IPS-NIHi7 (cell line): ENCODE measurements at regions not wholly inside any gene's neighbourhood (a gene's known extent, or its start where the extent isn't known, plus 50 kb on each side); places are given as distances from the start of the nearest gene placed in this dataset.
A peak's percentile ranks its signal among the peaks of the same experiment; 100 is the strongest.
"Not testable (repeated sequence)": the region's sequence is repeated elsewhere in the genome, so short reads cannot be mapped to it uniquely, and the experiment has no call there.

Experiments used
- DNase-seq: peaks from one replicate; pipeline ENCODE4 v3.0.0; 2012; ENCODE audit warnings: mixed read lengths; ENCODE audit errors: extremely low spot score

DNA sequence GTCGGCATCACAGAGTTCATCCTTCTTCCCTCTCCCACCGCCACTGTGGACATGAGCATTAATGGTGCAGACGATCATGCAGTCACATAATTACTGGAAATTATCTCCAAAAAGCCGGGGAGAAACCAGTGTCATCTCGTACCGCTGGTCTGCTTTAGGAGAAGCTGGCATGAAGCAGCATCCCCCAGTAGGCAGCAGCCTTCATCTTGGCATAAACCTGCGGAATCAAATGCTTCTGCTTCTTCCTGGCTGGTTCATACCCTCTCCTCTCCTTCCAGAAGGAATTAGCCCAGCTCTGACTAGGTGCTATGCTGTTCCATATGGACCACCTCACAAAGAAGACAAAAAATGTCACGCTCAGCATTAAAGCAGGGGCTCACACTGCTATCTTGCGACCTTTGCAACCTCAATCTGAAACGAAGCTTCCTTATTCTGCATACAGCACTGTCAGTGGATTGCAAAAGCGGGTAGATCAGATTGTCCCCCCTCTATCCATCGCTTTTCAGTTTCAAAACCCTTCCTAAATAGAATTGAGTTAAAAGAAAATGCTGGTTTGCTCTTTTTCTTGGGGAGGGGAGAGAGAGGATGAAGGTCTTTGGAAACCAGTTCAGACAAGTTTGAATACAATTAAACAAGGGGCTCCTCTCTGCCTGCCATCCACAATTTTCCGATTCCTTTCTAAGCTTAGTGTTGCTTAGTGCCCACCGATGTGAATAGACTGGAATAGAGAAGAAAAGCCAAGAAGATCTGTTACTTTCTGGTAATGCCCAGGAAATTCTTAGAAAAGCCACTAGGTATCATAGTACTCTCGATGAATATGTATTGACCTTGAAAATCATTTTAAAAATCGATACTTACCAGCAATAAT is 212.1 kb upstream of the ZNF521 start:
- DNase-seq, result no peak

DNA sequence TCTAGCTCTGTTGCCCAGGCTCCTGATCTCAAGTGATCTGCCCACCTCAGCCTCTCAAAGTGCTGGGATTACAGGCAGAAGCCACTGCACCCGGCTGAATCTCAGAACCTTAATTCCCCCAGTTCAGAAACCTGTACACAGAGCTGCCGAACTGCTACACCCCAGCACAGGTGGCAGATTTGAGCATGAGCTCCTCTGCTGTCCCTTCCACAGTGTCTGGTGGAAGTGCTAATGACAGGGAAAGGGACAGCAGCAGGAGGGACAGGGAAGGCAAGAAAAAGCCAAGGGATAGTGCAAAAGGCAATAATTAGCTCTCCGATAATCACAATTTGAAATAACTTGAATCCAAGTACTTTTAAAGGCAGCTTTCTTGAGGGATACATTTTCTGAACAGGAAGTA is 211.4 kb upstream of the ZNF521 start:
- no peak for DNase-seq

DNA sequence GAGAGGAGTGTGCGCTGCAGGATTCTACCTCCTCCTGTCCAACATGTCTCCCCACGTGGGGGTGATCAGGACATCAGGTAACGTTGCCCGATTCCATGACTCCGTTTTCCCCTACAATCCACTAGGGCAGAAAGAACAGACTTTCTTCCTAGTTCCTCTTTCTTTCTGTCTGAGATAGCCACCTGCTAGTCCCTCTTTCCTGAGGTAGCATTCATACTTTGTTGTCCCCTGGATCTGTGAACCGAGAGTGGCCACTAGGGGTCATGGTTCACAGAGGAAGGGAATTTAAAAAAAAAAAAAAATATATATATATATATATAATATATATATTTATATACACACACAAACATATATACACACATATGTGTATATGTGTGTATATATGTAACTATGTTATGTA is 210.0 kb upstream of the ZNF521 start:
- peak; percentile 49 for DNase-seq

DNA sequence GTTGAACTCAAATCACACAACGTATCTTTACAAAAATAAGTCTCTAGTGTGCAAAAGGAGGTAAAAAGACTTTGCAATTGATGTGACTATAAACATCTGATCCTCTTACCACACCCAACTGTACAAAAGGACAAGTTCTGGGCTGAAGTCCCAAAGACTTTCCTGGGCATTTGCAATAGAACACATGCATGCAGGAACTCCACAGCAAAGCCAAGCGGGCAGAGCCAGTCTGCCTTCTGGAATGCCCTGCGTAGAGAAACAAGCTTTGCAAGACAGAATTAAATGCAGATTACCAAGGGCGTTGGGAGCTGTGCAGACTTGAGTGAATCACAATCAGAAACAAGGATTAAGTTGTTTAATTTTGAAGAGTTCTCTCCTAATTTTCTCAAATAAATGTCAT is 208.4 kb upstream of the ZNF521 start:
- no peak for DNase-seq

DNA sequence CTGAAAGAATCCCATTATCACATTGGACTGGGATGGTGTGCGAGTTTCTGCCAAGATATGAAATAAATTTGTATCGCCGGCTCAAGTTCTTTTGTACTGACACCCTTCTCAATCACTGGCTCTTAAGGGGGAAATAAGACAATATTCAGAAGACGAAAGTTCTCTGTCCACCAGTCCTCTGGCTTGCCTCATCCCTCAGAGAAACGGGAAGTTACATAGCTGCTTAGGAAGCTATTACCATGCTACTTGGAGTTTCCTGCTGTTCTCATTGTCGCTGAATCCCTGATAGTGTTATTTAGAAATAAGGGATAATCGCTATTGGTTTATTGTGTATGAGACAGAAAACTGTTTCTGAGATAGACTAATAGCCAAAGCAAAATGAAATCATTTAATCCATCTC is 205.0 kb upstream of the ZNF521 start:
- no peak for DNase-seq

DNA sequence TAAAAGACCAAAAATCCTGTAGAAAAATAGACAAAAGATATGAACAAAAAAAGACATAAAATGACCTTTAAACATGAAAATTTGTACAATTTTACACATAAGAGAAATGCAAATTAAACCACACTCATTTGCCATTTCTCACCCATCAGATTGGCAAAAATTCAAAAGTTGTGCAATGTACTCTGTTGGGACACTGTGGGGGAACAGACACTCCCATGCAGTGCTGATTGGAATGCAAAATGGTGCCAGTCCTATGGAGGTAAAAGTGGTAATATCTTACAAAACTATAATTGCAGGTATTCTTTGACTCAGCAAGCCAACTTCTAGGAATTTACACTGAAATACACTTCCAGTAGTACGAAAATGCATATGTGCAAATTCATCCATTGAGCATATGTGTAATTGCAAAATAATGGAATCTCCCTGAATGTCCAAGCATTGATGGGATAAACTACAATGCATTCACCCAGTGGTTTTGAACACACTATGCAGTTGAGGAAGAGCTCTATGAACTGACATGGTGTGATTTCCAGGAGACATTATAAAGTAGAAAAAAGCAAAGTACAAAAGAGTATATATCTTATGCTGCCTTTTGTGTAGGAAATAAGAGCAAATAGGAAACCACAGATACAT is 201.8 kb upstream of the ZNF521 start:
- DNase-seq, result no peak

DNA sequence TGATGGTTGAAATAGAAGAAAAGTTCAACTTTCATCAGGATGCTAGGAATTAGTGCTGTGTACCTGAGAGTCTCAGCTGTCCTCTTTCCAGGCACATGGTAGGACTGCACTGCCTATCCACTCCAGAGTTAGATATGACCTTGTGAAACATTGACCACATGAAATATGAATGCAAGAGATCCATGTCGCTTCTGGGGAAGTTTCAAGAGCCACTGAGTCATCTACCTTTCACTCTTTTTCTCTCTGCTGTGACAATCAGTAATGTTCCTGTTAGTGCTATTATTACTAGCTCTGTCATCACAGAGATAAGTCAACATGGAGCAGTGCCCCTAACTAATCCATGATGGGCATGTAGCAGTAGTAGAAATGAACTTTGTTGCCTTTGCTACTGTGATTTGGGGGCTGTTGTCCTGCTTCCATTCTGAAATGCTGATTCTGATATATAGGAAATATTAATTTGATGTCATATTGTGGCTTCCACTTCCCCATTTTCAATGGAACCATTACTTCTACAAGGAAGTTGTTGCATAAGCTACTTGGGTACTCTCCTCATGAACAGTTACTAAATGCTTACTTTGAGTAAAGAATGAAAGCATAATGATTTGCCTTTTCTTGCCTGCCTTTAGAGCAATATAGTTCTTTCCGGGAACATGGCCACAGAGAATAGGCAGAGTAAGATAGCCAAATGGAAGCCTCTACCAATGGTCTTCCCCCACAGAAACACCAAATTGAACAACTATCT is 192.8 kb upstream of the ZNF521 start:
- DNase-seq, result no peak

DNA sequence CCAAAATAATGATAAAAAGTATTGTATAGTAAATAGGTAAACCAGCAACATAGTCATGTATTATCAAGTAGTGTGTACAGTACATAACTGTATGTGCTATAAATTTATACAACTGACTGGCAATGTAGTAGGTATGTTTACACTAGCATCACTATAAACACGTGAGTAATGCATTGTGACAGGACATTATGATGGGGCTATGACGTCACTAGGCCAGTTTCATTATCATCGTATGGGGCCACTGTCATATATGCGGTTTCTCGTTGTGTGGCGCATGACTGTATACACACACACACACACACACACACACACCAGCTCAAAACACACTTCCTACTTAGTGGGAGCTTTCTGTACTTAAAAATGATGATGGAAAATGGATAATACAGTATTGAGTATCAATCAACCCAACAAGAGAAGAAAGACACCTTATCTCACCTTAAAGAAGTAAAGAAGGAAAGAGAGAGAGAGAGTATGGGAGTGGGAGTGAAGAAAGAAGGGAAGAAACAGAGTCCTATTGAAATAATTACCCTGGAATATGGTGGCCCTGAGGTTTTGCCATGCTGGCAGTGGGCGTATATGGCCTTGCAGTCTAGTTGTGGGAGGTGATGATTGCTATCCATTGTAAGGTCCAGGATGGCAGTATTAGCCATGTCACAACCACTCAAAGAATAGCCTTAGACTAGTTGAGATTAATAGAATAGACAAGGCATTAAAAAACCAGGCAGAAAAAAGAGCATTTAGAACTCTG is 186.4 kb upstream of the ZNF521 start:
- no peak for DNase-seq

DNA sequence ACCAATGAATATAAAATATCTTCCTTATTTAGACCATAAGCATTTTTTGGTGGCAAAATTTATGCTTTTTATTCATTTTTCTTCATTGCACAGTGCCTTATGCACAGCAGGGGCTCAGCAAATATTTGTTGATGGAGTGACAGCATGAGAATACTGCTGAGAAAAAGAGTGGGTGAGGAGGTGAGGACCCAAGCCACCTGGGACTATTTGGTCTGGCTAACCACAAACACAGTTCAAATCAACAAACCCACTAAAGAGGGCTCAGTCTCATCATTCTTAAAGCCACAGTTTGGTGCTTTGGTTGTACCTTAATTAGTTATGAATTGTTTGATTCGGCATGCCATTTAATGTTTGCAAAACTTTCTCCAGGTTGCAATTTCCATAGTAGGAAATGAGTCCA is 183.5 kb upstream of the ZNF521 start:
- DNase-seq, result no peak

DNA sequence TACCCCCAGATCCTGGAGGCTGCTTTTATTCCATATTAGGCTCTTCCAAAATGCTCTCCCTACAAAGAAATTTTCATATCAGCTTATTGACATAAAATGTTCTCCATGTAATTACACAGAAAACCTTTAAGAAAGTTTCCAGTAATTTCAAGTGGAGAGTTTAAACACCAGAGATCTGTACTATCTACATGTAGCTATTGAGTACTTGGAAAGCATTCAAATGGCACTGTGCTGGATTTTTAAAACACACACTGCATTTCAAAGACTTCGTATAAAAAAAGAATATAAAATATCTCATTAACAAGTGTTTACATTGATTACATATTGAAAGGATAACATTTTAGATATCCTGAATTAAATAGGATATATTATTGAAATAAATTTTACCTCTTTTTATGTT is 182.4 kb upstream of the ZNF521 start:
- no peak for DNase-seq

DNA sequence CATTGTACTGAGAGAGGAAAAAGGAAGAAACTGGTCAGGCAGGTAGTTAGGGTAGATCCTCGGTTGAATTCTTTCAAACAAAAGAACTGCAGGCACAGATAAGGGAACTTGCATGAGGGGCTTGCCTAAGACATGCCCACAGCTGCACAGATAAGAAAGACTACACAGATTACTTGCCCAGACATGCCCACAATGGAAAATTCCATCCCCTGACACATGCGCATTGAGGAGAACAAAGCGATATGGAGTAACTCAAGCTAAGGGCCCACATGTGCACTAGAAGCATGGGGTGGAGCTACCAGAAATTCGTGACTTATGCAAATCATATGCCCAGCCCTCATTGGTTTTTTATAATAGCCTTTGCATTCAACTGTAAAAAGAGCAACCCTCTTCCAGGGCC is 181.3 kb upstream of the ZNF521 start:
- DNase-seq, result no peak

DNA sequence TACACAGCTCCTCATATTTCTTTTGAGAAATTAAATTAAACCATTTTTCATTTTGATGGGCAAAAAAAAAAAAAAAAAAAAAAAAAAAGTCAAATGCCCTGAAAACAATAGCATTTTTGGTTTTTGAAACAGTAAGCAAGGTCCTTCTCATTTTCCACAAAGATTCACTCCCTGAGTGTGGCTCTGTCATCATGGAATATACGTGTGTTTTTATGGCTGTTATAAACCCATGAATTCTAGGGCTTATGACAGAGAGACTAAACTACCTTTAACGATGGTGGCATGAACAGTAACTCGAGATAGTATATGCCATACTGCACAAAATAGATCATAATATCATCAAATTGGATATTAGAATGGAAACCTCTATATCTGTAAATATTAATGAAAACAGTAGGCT is 179.2 kb upstream of the ZNF521 start:
- no peak for DNase-seq

DNA sequence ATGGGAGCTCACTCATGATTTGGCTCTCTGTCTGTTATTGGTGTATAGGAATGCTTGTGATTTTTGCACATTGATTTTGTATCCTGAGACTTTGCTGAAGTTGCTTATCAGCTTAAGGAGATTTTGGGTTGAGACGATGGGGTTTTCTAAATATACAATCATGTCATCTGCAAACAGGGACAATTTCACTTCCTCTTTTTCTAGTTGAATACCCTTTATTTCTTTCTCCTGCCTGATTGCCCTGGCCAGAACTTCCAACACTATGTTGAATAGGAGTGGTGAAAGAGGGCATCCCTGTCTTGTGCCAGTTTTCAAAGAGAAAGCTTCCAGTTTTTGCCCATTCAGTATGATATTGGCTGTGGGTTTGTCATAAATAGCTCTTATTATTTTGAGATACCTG is 173.8 kb upstream of the ZNF521 start:
- DNase-seq, result not testable (repeated sequence)

DNA sequence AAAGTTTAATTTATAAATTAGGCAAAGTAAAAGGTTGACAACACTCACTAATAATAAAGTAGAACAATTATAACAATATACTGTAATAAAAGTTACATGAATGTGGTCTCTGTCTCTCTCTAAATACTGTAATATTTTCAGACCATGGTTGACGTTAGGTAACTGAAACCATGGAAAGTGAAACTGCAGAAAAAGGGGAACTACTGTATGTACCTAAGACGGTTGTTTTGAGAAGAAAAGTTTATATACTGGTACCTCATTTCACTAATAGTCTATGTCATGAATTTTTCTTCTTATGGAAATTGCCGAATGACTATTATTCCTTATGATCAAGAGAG is 166.7 kb upstream of the ZNF521 start:
- DNase-seq, result no peak

DNA sequence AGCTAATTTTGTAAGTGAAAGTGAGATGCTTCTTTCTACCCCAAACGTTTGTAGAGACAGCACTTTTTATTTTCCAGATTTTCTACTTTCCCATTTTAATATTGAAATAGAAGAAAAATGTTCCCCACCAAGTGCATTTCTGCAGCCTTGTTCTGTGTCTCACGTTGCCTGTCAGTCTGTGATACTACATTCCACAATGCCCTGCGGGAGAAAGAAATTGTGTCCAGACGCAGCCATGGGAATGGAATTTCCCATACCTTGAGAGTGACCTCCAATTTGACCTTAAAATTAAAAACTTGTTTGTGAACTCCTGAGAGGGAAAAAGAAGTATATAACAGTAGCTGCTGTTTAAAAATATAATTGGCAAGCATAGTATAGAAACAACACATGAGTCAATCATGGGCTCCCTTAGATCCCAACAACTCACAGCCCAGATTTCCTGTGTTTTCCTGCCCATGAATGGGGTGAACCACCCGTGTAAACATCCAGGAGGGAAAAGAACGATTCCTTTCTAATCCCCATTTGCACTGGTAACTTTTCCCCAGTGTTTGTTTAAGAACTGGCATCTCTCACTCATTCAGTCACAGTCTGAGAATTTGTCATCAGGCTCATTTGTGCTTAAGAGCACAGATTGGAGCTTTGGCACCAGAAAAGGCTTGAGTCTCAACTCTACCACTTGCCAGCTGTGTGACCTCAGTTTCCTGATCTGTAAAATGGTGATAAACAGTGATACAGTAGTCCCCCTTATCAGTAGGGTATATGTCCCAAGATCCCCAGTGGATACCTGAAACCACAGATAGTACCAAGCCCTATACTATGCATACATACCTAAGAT is 166.1 kb upstream of the ZNF521 start:
- DNase-seq, result no peak

DNA sequence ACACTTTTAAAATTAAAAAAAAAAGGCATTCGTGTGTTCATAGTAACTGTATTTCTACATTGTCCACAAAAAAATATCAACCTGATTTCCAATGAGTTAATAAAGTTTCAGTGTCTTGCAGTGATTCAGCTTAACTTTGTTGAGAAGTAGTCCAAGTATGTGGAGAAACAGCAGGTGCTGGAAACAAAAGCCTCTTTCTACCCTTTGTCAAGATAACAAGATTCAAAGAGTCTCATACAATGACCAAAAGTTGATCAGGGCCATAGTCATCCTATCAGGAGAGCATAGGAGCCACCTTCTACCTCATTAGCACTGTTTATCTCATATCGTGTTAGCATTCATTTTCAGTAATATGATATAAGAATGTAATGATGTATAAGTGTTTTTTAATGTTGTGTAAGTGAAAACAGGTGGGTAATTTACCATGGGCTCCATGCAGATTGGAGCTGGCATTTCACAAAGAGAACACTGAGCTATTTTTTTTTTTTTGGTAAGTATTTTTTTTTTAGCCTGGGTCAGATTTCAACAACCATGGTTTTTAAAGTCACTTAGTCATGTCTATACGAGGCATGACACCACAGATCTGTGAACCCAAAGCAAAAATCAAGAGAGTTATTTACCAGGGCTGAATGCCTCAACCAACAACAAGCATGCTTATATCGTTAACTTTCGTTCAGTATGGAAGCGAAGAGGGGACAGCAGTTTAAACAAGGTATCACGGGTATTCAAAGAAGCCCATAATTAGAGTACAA is 165.0 kb upstream of the ZNF521 start:
- no peak for DNase-seq

DNA sequence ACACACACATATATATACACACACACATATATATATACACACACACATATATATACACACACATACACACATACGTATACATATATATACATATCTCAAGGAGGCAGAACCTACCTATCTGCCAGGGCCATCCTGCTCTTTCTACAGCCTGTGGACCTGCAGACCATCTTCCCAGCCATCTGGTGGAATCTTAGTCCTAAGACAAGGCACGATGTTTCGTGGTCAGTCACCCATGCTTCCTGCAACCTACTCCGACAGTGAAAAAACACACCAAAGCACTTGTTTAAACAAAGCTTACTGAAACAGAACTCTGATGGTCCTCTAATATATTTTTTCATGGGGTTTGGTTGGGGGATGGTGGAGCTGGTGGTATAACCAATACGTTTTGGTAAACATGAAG is 164.2 kb upstream of the ZNF521 start:
- no peak for DNase-seq

DNA sequence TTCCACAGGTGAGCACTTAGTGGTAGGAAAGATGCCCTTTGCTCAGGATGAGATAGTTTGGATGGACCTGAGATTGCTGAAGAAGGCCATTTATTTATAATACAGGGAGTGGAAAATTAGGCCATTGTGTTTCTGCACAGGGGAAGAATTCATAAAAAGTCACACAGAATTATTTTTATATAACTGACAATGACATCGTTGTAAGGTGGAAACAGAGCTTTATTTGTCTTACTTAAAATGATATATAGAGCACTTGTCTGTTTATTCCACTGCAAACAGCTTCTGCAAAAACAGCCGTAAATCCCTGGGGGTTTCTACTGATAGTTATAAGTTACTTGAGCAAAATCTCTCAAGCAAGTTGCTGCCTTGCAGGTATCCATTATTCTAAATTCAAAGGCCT is 158.1 kb upstream of the ZNF521 start:
- no peak for DNase-seq

DNA sequence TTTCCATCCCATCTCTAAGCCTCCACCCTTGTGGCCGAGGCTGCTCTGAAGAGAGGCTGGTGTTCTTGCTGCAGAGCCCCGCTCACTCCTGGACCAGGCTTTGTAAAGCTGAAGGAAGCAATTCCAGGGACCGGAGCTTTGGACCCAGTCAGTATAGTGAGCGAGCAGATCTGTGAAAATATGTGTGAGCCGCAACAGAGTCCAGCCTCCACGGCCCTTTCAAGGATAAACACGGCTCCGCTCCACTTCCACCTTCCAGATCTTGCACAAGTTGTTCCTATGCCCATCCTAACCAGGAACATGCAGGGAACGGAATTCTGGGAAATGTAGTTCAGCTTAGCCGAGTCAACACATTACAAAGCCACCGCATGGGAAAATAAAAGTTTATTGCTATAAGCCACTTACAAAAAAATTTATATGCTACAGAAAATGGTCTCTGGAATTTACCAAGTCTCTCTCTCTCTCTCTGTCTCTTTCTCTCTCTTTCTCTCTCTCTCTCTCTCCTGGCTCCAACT is 151.7 kb upstream of the ZNF521 start:
- peak; percentile 60 for DNase-seq

DNA sequence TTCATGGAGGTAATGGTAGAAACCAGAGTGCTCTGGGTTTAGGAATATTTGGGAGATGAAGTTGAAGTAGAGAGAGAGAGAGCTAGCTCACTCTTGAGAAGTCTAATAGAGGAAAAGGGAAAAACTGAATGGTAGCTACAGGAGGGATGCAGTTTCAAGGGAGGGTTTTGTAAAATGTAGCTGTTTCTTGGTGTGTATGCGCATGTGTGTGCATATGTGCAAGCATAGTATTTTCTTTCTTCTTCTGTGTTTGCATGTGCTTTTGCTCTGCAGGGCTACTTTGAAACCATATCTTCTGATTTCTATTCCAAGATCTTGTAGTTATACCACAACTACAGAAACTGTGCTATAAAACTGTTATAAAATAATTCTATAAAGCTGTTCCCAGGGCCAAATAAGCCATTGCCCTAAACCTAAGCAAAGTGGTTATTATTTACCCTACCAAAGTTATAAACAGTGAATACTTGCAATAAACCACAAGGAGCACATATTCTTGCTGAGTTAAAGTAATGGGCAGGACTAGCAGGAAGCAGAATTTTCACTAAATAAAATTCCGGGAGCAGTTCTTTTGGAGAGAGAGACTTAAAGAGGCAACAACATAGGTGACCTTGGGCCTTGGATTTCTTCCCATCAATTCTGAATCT is 145.3 kb upstream of the ZNF521 start:
- DNase-seq, result no peak
